HCT116 (cell line): ENCODE measurements at regions not wholly inside any gene's neighbourhood (a gene's known extent, or its start where the extent isn't known, plus 50 kb on each side); places are given as distances from the start of the nearest gene placed in this dataset.

Source experiments
- ATAC-seq: fragments of 200-7000 bp; cut with Tn5 transposase; 2 replicates; pipeline ENCODE4 v1.9.1; 2020; ENCODE audit warnings: mild to moderate bottlenecking, moderate library complexity
- BruUV-seq: library from RNA; stranded (reverse); fragments of 400-500 nt; replicated peaks from 2 replicates; lab custom pipeline; 2021; lab: Mats Ljungman, UMichigan
- CTCF ChIA-PET: fragments of 300-600 bp; sonication (Branson Sonifier 250); formaldehyde crosslinking; loops from one replicate; lab custom pipeline; 2021; ENCODE audit warnings: antibody characterized with exemption; lab: Charles Lee
- POLR2A ChIA-PET: fragments of 300-600, 350-600 bp; sonication (Branson Sonifier 250); formaldehyde crosslinking; loops from one replicate; lab custom pipeline; 2021; ENCODE audit warnings: antibody characterized with exemption; lab: Charles Lee
- RAD21 ChIA-PET, 2 experiments: fragments of 300-600 bp; sonication (Branson Sonifier 250); formaldehyde crosslinking; loops; one replicate each; lab custom pipeline; 2023; ENCODE audit warnings: low total read pairs in 2 of 2; ENCODE audit not compliant: uncharacterized antibody in 2 of 2, unreplicated experiment in 2 of 2, low non-redundant PET in 1 of 2; lab: Charles Lee
- DNase-seq: peaks from one replicate; pipeline ENCODE4 v3.0.0-alpha.2; 2010; ENCODE audit warnings: low read depth, low spot score
- H2AFZ ChIP-seq: fragments of 200-600 bp; shearing (Covaris generic), sonication (generic); 2 replicates; pipeline ENCODE4 v1.6.1; 2017; ENCODE audit warnings: low read depth, mixed run types, mixed read lengths, antibody characterized with exemption, low read length; ENCODE audit not compliant: poor library complexity, severe bottlenecking
- H3K27ac ChIP-seq: 2 replicates; pipeline ENCODE4 v1.5.1; 2012; ENCODE audit warnings: low read depth, low read length
- H3K27me3 ChIP-seq: fragments of 200-600 bp; sonication (generic); 2 replicates; pipeline ENCODE4 v1.6.1; 2016; ENCODE audit warnings: mixed run types, low read length, mixed read lengths; ENCODE audit not compliant: insufficient read depth
- H3K36me3 ChIP-seq, 2 experiments: fragments of 200-500 bp in 1 of 2; fragments of 200-600 bp in 1 of 2; sonication (Bioruptor generic) in 1 of 2; sonication (generic) in 1 of 2; 2 replicates each; pipeline versions ENCODE4 v1.5.1 to v1.6.1; 2014 to 2016; ENCODE audit warnings: low read length in 2 of 2, inconsistent platforms in 1 of 2, mixed read lengths in 1 of 2, mixed run types in 1 of 2; ENCODE audit not compliant: insufficient read depth in 2 of 2, control insufficient read depth in 1 of 2
- H3K4me1 ChIP-seq, 2 experiments: fragments of 200-600 bp in 1 of 2; sonication (generic) in 1 of 2; 2 replicates each; pipeline versions ENCODE4 v1.5.1 to v1.6.1; 2012 to 2017; ENCODE audit warnings: low read length in 2 of 2, inconsistent platforms in 1 of 2, mild to moderate bottlenecking in 1 of 2, mixed read lengths in 1 of 2, mixed run types in 1 of 2, moderate library complexity in 1 of 2; ENCODE audit not compliant: insufficient read depth in 2 of 2, control insufficient read depth in 1 of 2
- H3K4me2 ChIP-seq: fragments of 200-600 bp; sonication (generic); 2 replicates; pipeline ENCODE4 v1.6.1; 2017; ENCODE audit warnings: mixed run types, low read length, mixed read lengths
- H3K4me3 ChIP-seq, 2 experiments: fragments of 200-600 bp in 1 of 2; sonication (generic) in 1 of 2; replicated peaks in 1 of 2; 2 replicates each; pipeline ENCODE4 v1.5.1; 2011 to 2016; ENCODE audit warnings: low read length in 2 of 2, control low read depth in 1 of 2, low read depth in 1 of 2, mild to moderate bottlenecking in 1 of 2, mixed read lengths in 1 of 2, mixed run types in 1 of 2
- H3K79me2 ChIP-seq: fragments of 200-600 bp; sonication (generic); 2 replicates; pipeline ENCODE4 v1.6.1; 2017; ENCODE audit warnings: mild to moderate bottlenecking, mixed run types, low read length, moderate library complexity, mixed read lengths; ENCODE audit not compliant: insufficient read depth
- H3K9ac ChIP-seq: fragments of 200-600 bp; sonication (generic); 2 replicates; pipeline ENCODE4 v1.6.1; 2016; ENCODE audit warnings: low read length, mixed read lengths
- H3K9me2 ChIP-seq: fragments of 200-600 bp; sonication (generic), shearing (Covaris generic); 2 replicates; pipeline ENCODE4 v1.6.1; 2017; ENCODE audit warnings: mixed run types, mild to moderate bottlenecking, moderate library complexity; ENCODE audit not compliant: insufficient read depth
- H3K9me3 ChIP-seq, 2 experiments: fragments of 200-500 bp in 1 of 2; fragments of 200-600 bp in 1 of 2; sonication (Bioruptor generic) in 1 of 2; sonication (generic) in 1 of 2; 2 replicates each; pipeline ENCODE4 v1.6.1; 2014 to 2017; ENCODE audit warnings: low read length in 2 of 2, mixed read lengths in 2 of 2, inconsistent platforms in 1 of 2, low read depth in 1 of 2, mild to moderate bottlenecking in 1 of 2, mixed run types in 1 of 2, moderate library complexity in 1 of 2; ENCODE audit not compliant: control insufficient read depth in 1 of 2, insufficient read depth in 1 of 2
- H4K20me1 ChIP-seq: fragments of 200-600 bp; sonication (generic), shearing (Covaris generic); 2 replicates; pipeline ENCODE4 v1.6.1; 2017; ENCODE audit warnings: mixed run types, mild to moderate bottlenecking, moderate library complexity; ENCODE audit not compliant: insufficient read depth
- CBX3 ChIP-seq: IDR thresholded peaks from 2 replicates; pipeline ENCODE4 v1.6.1; 2012; ENCODE audit warnings: low read depth
- EGR1 ChIP-seq: IDR thresholded peaks from 2 replicates; pipeline ENCODE4 v1.6.1; 2012; ENCODE audit warnings: low read depth
- RAD21 ChIP-seq: IDR thresholded peaks from 2 replicates; pipeline ENCODE4 v1.6.1; 2012; ENCODE audit warnings: low read depth, mild to moderate bottlenecking
- TCF7L2 ChIP-seq: IDR thresholded peaks from 2 replicates; pipeline ENCODE4 v1.7.0; 2011; ENCODE audit warnings: borderline replicate concordance, inconsistent platforms; ENCODE audit not compliant: insufficient read depth, insufficient read length; ENCODE audit errors: extremely low read depth
- intact Hi-C: fragments of 100-400 bp; cut with micrococcal nuclease; formaldehyde crosslinking; loops from 2 replicates; pipeline ENCODE4 v1.10.0; 2022
- TF ChIP-seq, protein P1 (sequence below), 3 experiments: fragments of 200-600 bp in 1 of 3; sonication (generic) in 1 of 3; IDR thresholded peaks in 2 of 3; conservative IDR thresholded peaks in 1 of 3; 2 replicates each; pipeline ENCODE4 v1.5.1; 2012 to 2017; ENCODE audit warnings: low read depth in 2 of 3, low read length in 2 of 3, antibody characterized with exemption in 1 of 3, borderline replicate concordance in 1 of 3, control low read depth in 1 of 3, mild to moderate bottlenecking in 1 of 3, mixed read lengths in 1 of 3, mixed run types in 1 of 3, moderate library complexity in 1 of 3; ENCODE audit not compliant: insufficient read depth in 1 of 3
- TF ChIP-seq, protein P2 (sequence below): IDR thresholded peaks from 2 replicates; pipeline ENCODE4 v1.6.1; 2012

- intact Hi-C loops: no loop called here
- Histone ChIP-seq H3K4me2 (no peak overlapping the region), H4K20me1 (no peaks in the 10 kb centered on the region), H3K27ac (no peak overlapping the region), H3K9me3 (no peaks in the 10 kb centered on the region), H3K9ac (no peak overlapping the region), H3K4me3 (no peak overlapping the region), H2AFZ (no peak overlapping the region), H3K27me3 (peaks cover 61% of the 10 kb centered on the region), H3K36me3 (no peaks in the 10 kb centered on the region), H3K4me1 (no peaks in the 10 kb centered on the region), H3K9me2 (no peaks in the 10 kb centered on the region), H3K79me2 (no peaks in the 10 kb centered on the region)
- ChIA-PET POLR2A (no interaction called here), CTCF (no interaction called here), RAD21 (no interaction called here)
- no peak for DNase-seq
- TF ChIP-seq TCF7L2: no peak
- TF ChIP-seq CBX3: no peak
- no peak for TF ChIP-seq EGR1
- no TSS peak for BruUV-seq
- no peak for ATAC-seq
Measured at GRCh38 chr1:229883504-229884200, 183.4 kb upstream of the GALNT2 start.

DNA sequence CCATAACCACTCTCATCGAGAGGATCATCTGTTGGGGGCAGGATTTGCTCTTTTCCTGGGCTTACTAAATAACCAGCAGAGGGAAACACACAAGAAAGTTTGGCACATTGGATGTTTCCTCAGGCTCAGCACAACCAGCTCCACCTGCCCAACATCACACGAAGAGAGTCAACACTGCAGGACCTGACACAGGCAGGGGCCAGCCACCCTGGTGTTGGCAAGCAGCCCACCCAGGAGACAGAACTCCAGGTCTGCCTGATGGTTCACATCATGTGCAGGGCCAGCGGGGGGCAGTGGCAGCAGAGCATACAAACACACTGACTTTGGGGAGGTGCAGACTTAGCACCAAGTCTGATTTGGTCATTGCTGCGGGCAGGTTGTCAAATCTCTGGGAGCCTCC is 182.3 kb upstream of the GALNT2 start:
- CTCF ChIA-PET: no interaction called here
- Histone ChIP-seq H3K9ac (no peak overlapping the region), H2AFZ (no peak overlapping the region), H3K9me3 (no peaks in the 10 kb centered on the region), H3K27me3 (peaks cover 52% of the 10 kb centered on the region), H3K4me3 (no peak overlapping the region), H3K9me2 (no peaks in the 10 kb centered on the region), H4K20me1 (no peaks in the 10 kb centered on the region), H3K4me2 (no peak overlapping the region), H3K36me3 (no peaks in the 10 kb centered on the region), H3K79me2 (no peaks in the 10 kb centered on the region), H3K27ac (no peak overlapping the region), H3K4me1 (no peaks in the 10 kb centered on the region)
- DNase-seq: no peak
- POLR2A ChIA-PET: no interaction called here
- TF ChIP-seq, protein P1, sequence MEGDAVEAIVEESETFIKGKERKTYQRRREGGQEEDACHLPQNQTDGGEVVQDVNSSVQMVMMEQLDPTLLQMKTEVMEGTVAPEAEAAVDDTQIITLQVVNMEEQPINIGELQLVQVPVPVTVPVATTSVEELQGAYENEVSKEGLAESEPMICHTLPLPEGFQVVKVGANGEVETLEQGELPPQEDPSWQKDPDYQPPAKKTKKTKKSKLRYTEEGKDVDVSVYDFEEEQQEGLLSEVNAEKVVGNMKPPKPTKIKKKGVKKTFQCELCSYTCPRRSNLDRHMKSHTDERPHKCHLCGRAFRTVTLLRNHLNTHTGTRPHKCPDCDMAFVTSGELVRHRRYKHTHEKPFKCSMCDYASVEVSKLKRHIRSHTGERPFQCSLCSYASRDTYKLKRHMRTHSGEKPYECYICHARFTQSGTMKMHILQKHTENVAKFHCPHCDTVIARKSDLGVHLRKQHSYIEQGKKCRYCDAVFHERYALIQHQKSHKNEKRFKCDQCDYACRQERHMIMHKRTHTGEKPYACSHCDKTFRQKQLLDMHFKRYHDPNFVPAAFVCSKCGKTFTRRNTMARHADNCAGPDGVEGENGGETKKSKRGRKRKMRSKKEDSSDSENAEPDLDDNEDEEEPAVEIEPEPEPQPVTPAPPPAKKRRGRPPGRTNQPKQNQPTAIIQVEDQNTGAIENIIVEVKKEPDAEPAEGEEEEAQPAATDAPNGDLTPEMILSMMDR (IDR thresholded peaks at IDR 0.05 in 2 of 3, conservative IDR thresholded peaks at IDR 0.05 in 1 of 3; ENCODE audit: borderline replicate concordance in 1 of 3, insufficient read depth in 1 of 3, low read depth in 2 of 3, low read length in 2 of 3): 0 out of 6 replicates have a peak, but pooled peaks of 1 of the 3 experiments have one; percentile 4
- TF ChIP-seq RAD21: peak; percentile 8; the same call in 1 of the 2 replicates
- TF ChIP-seq, protein P2, sequence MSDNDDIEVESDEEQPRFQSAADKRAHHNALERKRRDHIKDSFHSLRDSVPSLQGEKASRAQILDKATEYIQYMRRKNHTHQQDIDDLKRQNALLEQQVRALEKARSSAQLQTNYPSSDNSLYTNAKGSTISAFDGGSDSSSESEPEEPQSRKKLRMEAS: no peak
- ATAC-seq: peak; percentile 40; the same call in 1 of the 2 replicates
- intact Hi-C loops: no loop called here
- RAD21 ChIA-PET: no interaction called here
- BruUV-seq: no TSS peak
